ENCODE measurements at regions not wholly inside any gene's neighbourhood (a gene's known extent, or its start where the extent isn't known, plus 50 kb on each side); places are given as distances from the start of the nearest gene placed in this dataset.

- in situ Hi-C loops (cut with MboI; ENCODE audit: low pct_unique_long_range_greater_than_20kb, low sequenced_read_pairs, unreplicated experiment), result no loop called here
- no peak for TF ChIP-seq CTCF (IDR thresholded peaks at IDR 0.05; ENCODE audit: extremely low read depth, insufficient read depth, missing control alignments)
- no peak for DNase-seq (ENCODE audit: low spot score)
Measured at GRCh38 chr14:76937181-76938091, 91.1 kb downstream of the IRF2BPL start.

GRCh38 chr14:76936483-76936882 is 92.0 kb downstream of the IRF2BPL start:
- no peak for DNase-seq (ENCODE audit: low spot score)
- TF ChIP-seq CTCF (IDR thresholded peaks at IDR 0.05; ENCODE audit: extremely low read depth, insufficient read depth, missing control alignments), result no peak
- in situ Hi-C loops (cut with MboI; ENCODE audit: low pct_unique_long_range_greater_than_20kb, low sequenced_read_pairs, unreplicated experiment), result no loop called here

- no peak for DNase-seq (ENCODE audit: low spot score)
- TF ChIP-seq CTCF (IDR thresholded peaks at IDR 0.05; ENCODE audit: extremely low read depth, insufficient read depth, missing control alignments), result no peak
- in situ Hi-C loops (cut with MboI; ENCODE audit: low pct_unique_long_range_greater_than_20kb, low sequenced_read_pairs, unreplicated experiment), result no loop called here
Measured at GRCh38 chr14:76933515-76933914, 95.0 kb downstream of the IRF2BPL start.

- no peak for DNase-seq (ENCODE audit: low spot score)
- TF ChIP-seq CTCF (IDR thresholded peaks at IDR 0.05; ENCODE audit: extremely low read depth, insufficient read depth, missing control alignments), result no peak
- in situ Hi-C loops (cut with MboI; ENCODE audit: low pct_unique_long_range_greater_than_20kb, low sequenced_read_pairs, unreplicated experiment), result no loop called here
Measured at GRCh38 chr14:76931631-76932402, 96.7 kb downstream of the IRF2BPL start.

- no peak for DNase-seq (ENCODE audit: low spot score)
- TF ChIP-seq CTCF (IDR thresholded peaks at IDR 0.05; ENCODE audit: extremely low read depth, insufficient read depth, missing control alignments), result no peak
- in situ Hi-C loops (cut with MboI; ENCODE audit: low pct_unique_long_range_greater_than_20kb, low sequenced_read_pairs, unreplicated experiment), result no loop called here
Measured at GRCh38 chr14:76930549-76930948, 98.0 kb downstream of the IRF2BPL start.

- TF ChIP-seq CTCF (IDR thresholded peaks at IDR 0.05; ENCODE audit: extremely low read depth, insufficient read depth, missing control alignments), result no peak
- in situ Hi-C loops (cut with MboI; ENCODE audit: low pct_unique_long_range_greater_than_20kb, low sequenced_read_pairs, unreplicated experiment), result no loop called here
- DNase-seq (ENCODE audit: low spot score), result no peak
Measured at GRCh38 chr14:76929927-76930326, 98.6 kb downstream of the IRF2BPL start.
